GM23338 (cell line): ENCODE measurements at regions not wholly inside any gene's neighbourhood (a gene's known extent, or its start where the extent isn't known, plus 50 kb on each side); places are given as distances from the start of the nearest gene placed in this dataset.

Experiments
- ATAC-seq: fragments of 200-7000 bp; cut with Tn5 transposase; 3 replicates; pipeline ENCODE4 v1.9.1; 2020
- DNase-seq: peaks from one replicate; pipeline ENCODE4 v3.0.0-alpha.2; 2015; ENCODE audit warnings: low spot score
- H2AFZ ChIP-seq: fragments of 200-600 bp; sonication (generic); 2 replicates; pipeline ENCODE4 v1.8.0; 2016; ENCODE audit warnings: antibody characterized with exemption, mild to moderate bottlenecking, moderate library complexity
- H3F3A ChIP-seq: fragments of 200-600 bp; sonication (generic); replicated peaks from 2 replicates; pipeline ENCODE4 v1.8.0; 2017; ENCODE audit warnings: antibody characterized with exemption, mixed run types, low read depth
- H3K27ac ChIP-seq: fragments of 200-600 bp; sonication (generic); 2 replicates; pipeline ENCODE4 v1.6.1; 2016; ENCODE audit warnings: low read depth
- H3K27me3 ChIP-seq: fragments of 200-600 bp; sonication (generic); 2 replicates; pipeline ENCODE4 v1.8.0; 2016; ENCODE audit warnings: mild to moderate bottlenecking, mixed run types, moderate library complexity; ENCODE audit not compliant: insufficient read depth
- H3K36me3 ChIP-seq: fragments of 200-600 bp; sonication (generic); 2 replicates; pipeline ENCODE4 v1.8.0; 2016; ENCODE audit warnings: mild to moderate bottlenecking; ENCODE audit not compliant: insufficient read depth
- H3K4me1 ChIP-seq: fragments of 200-600 bp; sonication (generic); 2 replicates; pipeline ENCODE4 v1.8.0; 2016; ENCODE audit warnings: mild to moderate bottlenecking, moderate library complexity; ENCODE audit not compliant: insufficient read depth
- H3K4me2 ChIP-seq: fragments of 200-600 bp; sonication (generic); 2 replicates; pipeline ENCODE4 v1.7.1; 2017; ENCODE audit warnings: mixed run types
- H3K4me3 ChIP-seq: fragments of 200-600 bp; sonication (generic); 2 replicates; pipeline ENCODE4 v1.6.1; 2016; ENCODE audit warnings: mixed run types
- H3K79me2 ChIP-seq: fragments of 200-600 bp; sonication (generic); replicated peaks from 2 replicates; pipeline ENCODE4 v1.8.0; 2017; ENCODE audit warnings: mild to moderate bottlenecking; ENCODE audit not compliant: insufficient read depth
- H3K9me2 ChIP-seq: fragments of 200-600 bp; sonication (generic); 2 replicates; pipeline ENCODE4 v1.8.0; 2017; ENCODE audit not compliant: insufficient read depth
- H4K20me1 ChIP-seq: fragments of 200-600 bp; sonication (generic); replicated peaks from 2 replicates; pipeline ENCODE4 v1.8.0; 2017; ENCODE audit warnings: mild to moderate bottlenecking; ENCODE audit not compliant: insufficient read depth
- H3K27ac Mint-ChIP-seq: 2 replicates; pipeline ENCODE4 v1.8.0; 2020; ENCODE audit warnings: inconsistent platforms, mild to moderate bottlenecking, moderate library complexity, mixed read lengths
- H3K27me3 Mint-ChIP-seq: 3 replicates; pipeline ENCODE4 v1.8.0; 2022; ENCODE audit warnings: low read depth, mild to moderate bottlenecking, moderate library complexity, mixed read lengths, inconsistent platforms; ENCODE audit not compliant: insufficient read depth, poor library complexity
- H3K36me3 Mint-ChIP-seq: 3 replicates; pipeline ENCODE4 v1.8.0; 2021; ENCODE audit warnings: low read depth, mild to moderate bottlenecking, inconsistent platforms, moderate library complexity, mixed read lengths
- H3K4me1 Mint-ChIP-seq: 3 replicates; pipeline ENCODE4 v1.8.0; 2020; ENCODE audit warnings: mild to moderate bottlenecking, inconsistent platforms, mixed read lengths
- H3K4me3 Mint-ChIP-seq: 3 replicates; pipeline ENCODE4 v1.8.0; 2021; ENCODE audit warnings: moderate library complexity, mild to moderate bottlenecking, inconsistent platforms, mixed read lengths
- H3K9me3 Mint-ChIP-seq: 3 replicates; pipeline ENCODE4 v1.8.0; 2020; ENCODE audit warnings: moderate library complexity, mild to moderate bottlenecking, inconsistent platforms, mixed read lengths
- CREB1 ChIP-seq: fragments of 250-450 bp; sonication (Bioruptor Pico); IDR thresholded peaks from 2 replicates; pipeline ENCODE4 v1.5.0; 2020; ENCODE audit warnings: low read depth, mild to moderate bottlenecking, moderate library complexity
- EZH2 ChIP-seq: fragments of 200-600 bp; sonication (generic); IDR thresholded peaks from one replicate; pipeline ENCODE4 v1.8.0; 2017; ENCODE audit warnings: antibody characterized with exemption, mild to moderate bottlenecking, low read depth; ENCODE audit not compliant: unreplicated experiment
- JUNB ChIP-seq: IDR thresholded peaks from one replicate; pipeline ENCODE4 v1.6.1; 2016; ENCODE audit warnings: antibody characterized with exemption; ENCODE audit not compliant: unreplicated experiment
- NANOG ChIP-seq: IDR thresholded peaks from 2 replicates; pipeline ENCODE4 v1.6.1; 2016; ENCODE audit warnings: antibody characterized with exemption, borderline replicate concordance
- POLR2AphosphoS5 ChIP-seq: IDR thresholded peaks from 2 replicates; pipeline ENCODE4 v1.6.1; 2016; ENCODE audit warnings: antibody characterized with exemption, low read depth
- ZNF114 ChIP-seq: fragments of 250-450 bp; sonication (Bioruptor Pico); IDR thresholded peaks from 2 replicates; pipeline ENCODE4 v1.5.0; 2020; ENCODE audit warnings: mild to moderate bottlenecking, moderate library complexity
- ZNF331 ChIP-seq: fragments of 250-450 bp; sonication (Bioruptor Pico); IDR thresholded peaks from 2 replicates; pipeline ENCODE4 v1.5.0; 2020; ENCODE audit warnings: low read depth, mild to moderate bottlenecking, moderate library complexity
- TF ChIP-seq, protein P1 (sequence below): IDR thresholded peaks from one replicate; pipeline ENCODE4 v1.6.1; 2018; ENCODE audit warnings: antibody characterized with exemption; ENCODE audit not compliant: unreplicated experiment
- TF ChIP-seq, protein P2 (sequence below): IDR thresholded peaks from 2 replicates; pipeline ENCODE4 v1.6.1; 2016; ENCODE audit warnings: antibody characterized with exemption

DNA sequence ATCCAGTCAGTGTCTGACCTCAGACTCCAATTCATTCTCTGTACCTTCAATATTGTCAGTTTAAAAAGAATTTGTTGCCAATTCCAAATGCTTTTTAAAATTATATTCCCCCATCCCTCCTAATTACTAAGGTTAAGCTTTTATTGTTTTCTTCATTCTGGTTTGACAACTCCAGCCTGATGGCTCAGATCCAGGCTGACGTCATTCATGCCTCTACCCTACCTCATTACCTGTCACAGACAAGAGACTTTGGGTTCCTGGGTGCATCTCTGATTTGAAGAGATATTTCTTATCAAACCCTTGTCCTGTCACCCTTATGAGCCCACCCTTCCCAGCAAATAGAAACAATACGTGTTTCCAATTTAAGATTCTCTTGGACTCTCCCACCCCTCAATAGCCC is 300.2 kb upstream of the CLNK start:
- Histone ChIP-seq H3K79me2 (no peaks in the 10 kb centered on the region), H3K4me2 (no peak overlapping the region), H3F3A (no peaks in the 10 kb centered on the region), H4K20me1 (no peaks in the 10 kb centered on the region), H3K36me3 (no peaks in the 10 kb centered on the region), H3K4me1 (peaks cover 28% of the 10 kb centered on the region), H3K4me3 (no peak overlapping the region), H2AFZ (peak overlapping the region; percentile 50; the same call in 1 of the 2 replicates), H3K27me3 (0 out of 2 replicates have a peak, but pooled peaks cover 2% of the 10 kb centered on the region), H3K27ac (no peak overlapping the region), H3K9me2 (peaks cover 4% of the 10 kb centered on the region; the same call in 1 of the 2 replicates)
- no peak overlapping the region for H3K27ac Mint-ChIP-seq
- H3K36me3 Mint-ChIP-seq: no peaks in the 10 kb centered on the region
- TF ChIP-seq POLR2AphosphoS5 (no peak), NANOG (no peak), ZNF114 (CRISPR knock-in tag) (no peak), ZNF331 (CRISPR knock-in tag) (no peak)
- TF ChIP-seq, protein P1, sequence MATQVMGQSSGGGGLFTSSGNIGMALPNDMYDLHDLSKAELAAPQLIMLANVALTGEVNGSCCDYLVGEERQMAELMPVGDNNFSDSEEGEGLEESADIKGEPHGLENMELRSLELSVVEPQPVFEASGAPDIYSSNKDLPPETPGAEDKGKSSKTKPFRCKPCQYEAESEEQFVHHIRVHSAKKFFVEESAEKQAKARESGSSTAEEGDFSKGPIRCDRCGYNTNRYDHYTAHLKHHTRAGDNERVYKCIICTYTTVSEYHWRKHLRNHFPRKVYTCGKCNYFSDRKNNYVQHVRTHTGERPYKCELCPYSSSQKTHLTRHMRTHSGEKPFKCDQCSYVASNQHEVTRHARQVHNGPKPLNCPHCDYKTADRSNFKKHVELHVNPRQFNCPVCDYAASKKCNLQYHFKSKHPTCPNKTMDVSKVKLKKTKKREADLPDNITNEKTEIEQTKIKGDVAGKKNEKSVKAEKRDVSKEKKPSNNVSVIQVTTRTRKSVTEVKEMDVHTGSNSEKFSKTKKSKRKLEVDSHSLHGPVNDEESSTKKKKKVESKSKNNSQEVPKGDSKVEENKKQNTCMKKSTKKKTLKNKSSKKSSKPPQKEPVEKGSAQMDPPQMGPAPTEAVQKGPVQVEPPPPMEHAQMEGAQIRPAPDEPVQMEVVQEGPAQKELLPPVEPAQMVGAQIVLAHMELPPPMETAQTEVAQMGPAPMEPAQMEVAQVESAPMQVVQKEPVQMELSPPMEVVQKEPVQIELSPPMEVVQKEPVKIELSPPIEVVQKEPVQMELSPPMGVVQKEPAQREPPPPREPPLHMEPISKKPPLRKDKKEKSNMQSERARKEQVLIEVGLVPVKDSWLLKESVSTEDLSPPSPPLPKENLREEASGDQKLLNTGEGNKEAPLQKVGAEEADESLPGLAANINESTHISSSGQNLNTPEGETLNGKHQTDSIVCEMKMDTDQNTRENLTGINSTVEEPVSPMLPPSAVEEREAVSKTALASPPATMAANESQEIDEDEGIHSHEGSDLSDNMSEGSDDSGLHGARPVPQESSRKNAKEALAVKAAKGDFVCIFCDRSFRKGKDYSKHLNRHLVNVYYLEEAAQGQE: no peak
- H3K4me1 Mint-ChIP-seq: peaks cover 31% of the 10 kb centered on the region
- H3K27me3 Mint-ChIP-seq: peaks cover 16% of the 10 kb centered on the region
- no peak for DNase-seq
- no peak for ATAC-seq
- no peaks in the 10 kb centered on the region for H3K9me3 Mint-ChIP-seq
- no peak overlapping the region for H3K4me3 Mint-ChIP-seq

DNA sequence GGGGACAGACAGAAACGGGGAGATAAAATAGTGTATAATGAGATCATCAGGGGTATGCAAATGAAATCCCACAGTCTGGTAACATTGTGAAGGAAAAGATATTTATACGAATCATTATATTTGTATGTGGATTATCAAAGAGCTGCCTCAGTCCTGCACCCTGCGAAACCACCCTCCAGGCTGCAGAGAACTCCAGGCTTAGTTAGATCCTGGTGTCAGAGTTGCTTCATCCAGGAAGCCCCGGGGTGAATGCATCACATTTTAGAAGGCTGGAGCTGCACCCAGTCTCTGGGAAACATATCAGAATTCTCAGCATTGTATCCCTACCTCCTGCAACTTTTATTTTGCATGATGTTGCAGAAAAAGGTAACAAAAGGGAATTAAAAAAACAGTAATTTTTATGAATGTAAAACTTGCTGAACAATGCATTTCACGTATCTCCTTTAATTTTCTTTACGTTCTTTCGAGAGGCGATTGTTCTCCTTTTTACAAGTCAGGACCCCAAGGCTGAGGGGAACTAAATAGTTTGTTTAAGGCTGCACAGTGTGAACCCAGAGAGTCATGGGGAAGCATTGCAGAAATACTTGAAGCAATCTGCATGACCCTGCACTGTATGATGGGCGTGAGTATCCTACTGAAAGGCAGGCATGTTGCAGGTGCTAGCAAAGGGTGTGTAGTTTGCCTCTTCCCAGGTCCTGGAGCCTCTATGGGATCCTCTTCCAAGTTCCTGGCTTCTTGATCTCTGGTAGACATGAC is 299.5 kb upstream of the CLNK start:
- Histone ChIP-seq H3K36me3 (no peaks in the 10 kb centered on the region), H3K27ac (no peak overlapping the region), H3F3A (no peaks in the 10 kb centered on the region), H3K79me2 (no peaks in the 10 kb centered on the region), H3K27me3 (0 out of 2 replicates have a peak, but pooled peaks cover 2% of the 10 kb centered on the region), H3K9me2 (peaks cover 4% of the 10 kb centered on the region; the same call in 1 of the 2 replicates), H2AFZ (peak overlapping the region; percentile 50), H3K4me1 (peaks cover 28% of the 10 kb centered on the region), H4K20me1 (no peaks in the 10 kb centered on the region), H3K4me3 (no peak overlapping the region), H3K4me2 (no peak overlapping the region; the same call in 1 of the 2 replicates)
- no peak for DNase-seq
- peaks cover 16% of the 10 kb centered on the region for H3K27me3 Mint-ChIP-seq
- no peaks in the 10 kb centered on the region for H3K36me3 Mint-ChIP-seq
- H3K9me3 Mint-ChIP-seq: no peaks in the 10 kb centered on the region
- H3K4me1 Mint-ChIP-seq: peaks cover 31% of the 10 kb centered on the region
- no peak overlapping the region for H3K27ac Mint-ChIP-seq
- ATAC-seq: no peak
- no peak overlapping the region for H3K4me3 Mint-ChIP-seq
- TF ChIP-seq ZNF331 (CRISPR knock-in tag) (no peak), EZH2 (no peak), CREB1 (CRISPR knock-in tag) (no peak), JUNB (no peak), ZNF114 (CRISPR knock-in tag) (no peak), NANOG (no peak)
- TF ChIP-seq, protein P1: no peak
- TF ChIP-seq, protein P2, sequence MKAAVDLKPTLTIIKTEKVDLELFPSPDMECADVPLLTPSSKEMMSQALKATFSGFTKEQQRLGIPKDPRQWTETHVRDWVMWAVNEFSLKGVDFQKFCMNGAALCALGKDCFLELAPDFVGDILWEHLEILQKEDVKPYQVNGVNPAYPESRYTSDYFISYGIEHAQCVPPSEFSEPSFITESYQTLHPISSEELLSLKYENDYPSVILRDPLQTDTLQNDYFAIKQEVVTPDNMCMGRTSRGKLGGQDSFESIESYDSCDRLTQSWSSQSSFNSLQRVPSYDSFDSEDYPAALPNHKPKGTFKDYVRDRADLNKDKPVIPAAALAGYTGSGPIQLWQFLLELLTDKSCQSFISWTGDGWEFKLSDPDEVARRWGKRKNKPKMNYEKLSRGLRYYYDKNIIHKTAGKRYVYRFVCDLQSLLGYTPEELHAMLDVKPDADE: no peak
